GM10266 (cell line): ENCODE measurements at regions not wholly inside any gene's neighbourhood (a gene's known extent, or its start where the extent isn't known, plus 50 kb on each side); places are given as distances from the start of the nearest gene placed in this dataset.
A peak's percentile ranks its signal among the peaks of the same experiment; 100 is the strongest.

Experiments used
- DNase-seq: peaks from one replicate; pipeline ENCODE4 v3.0.0; 2012; ENCODE audit errors: extremely low spot score
- CTCF ChIP-seq: IDR thresholded peaks from 2 replicates; pipeline ENCODE4 v1.5.1; 2012; ENCODE audit warnings: mild to moderate bottlenecking, low read depth; ENCODE audit not compliant: control insufficient read depth, insufficient read depth; ENCODE audit errors: missing control alignments

GRCh38 chr2:151052850-151053660 lies 208.6 kb downstream of the RBM43 start:
- no peak for DNase-seq
- TF ChIP-seq CTCF = no peak

GRCh38 chr2:151051574-151052220 lies 210.0 kb downstream of the RBM43 start:
- TF ChIP-seq CTCF = peak; percentile 74
- DNase-seq = peak; percentile 36

GRCh38 chr2:151049746-151050145 lies 211.9 kb downstream of the RBM43 start:
- TF ChIP-seq CTCF = no peak
- no peak for DNase-seq

GRCh38 chr2:151048331-151049054 lies 213.2 kb downstream of the RBM43 start:
- DNase-seq = no peak
- TF ChIP-seq CTCF = no peak

GRCh38 chr2:151043484-151043883 lies 218.2 kb downstream of the RBM43 start:
- DNase-seq = no peak
- no peak for TF ChIP-seq CTCF

GRCh38 chr2:151042964-151043363 lies 218.7 kb downstream of the RBM43 start:
- DNase-seq = no peak
- no peak for TF ChIP-seq CTCF
